A172 (cell line): ENCODE measurements at regions not wholly inside any gene's neighbourhood (a gene's known extent, or its start where the extent isn't known, plus 50 kb on each side); places are given as distances from the start of the nearest gene placed in this dataset.
A peak's percentile ranks its signal among the peaks of the same experiment; 100 is the strongest.

Experiments
- DNase-seq: peaks from one replicate; pipeline ENCODE4 v3.0.0-alpha.2; 2015; ENCODE audit warnings: low spot score

DNA sequence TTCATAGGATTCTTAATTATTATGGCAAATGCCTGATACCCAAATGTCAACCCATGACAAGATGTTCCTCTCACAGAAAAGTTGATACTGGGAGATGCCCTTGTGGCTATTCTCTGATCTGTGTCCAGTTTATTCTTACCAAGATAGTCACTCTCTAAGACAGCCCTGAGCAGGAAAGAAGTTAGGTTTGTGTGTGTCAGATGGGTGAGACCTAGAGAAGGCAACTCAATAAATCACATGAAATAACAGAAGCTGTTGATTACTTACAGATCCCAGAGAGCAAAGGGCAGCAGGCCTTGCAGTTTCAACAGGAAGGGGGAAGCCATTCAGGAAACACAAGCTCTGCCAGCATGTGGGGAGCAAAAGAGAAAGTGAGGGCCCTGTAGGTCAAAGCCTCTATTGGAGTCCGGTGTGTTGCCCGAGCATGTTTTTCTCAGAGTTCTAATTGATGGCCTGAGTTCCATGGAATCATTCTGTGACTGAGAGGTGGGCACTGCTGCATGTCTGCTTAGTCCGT is 1193.7 kb upstream of the CDH18 start:
- no peak for DNase-seq

- DNase-seq, result no peak
Measured at GRCh38 chr5:21173526-21173925, 1185.5 kb upstream of the CDH18 start.

GRCh38 chr5:21173036-21173435 is 1185.0 kb upstream of the CDH18 start:
- no peak for DNase-seq

- no peak for DNase-seq
Measured at GRCh38 chr5:21171038-21171437, 1183.0 kb upstream of the CDH18 start.

GRCh38 chr5:21168557-21168956 is 1180.6 kb upstream of the CDH18 start:
- DNase-seq, result no peak

GRCh38 chr5:21165344-21165743 is 1177.3 kb upstream of the CDH18 start:
- DNase-seq, result no peak

DNA sequence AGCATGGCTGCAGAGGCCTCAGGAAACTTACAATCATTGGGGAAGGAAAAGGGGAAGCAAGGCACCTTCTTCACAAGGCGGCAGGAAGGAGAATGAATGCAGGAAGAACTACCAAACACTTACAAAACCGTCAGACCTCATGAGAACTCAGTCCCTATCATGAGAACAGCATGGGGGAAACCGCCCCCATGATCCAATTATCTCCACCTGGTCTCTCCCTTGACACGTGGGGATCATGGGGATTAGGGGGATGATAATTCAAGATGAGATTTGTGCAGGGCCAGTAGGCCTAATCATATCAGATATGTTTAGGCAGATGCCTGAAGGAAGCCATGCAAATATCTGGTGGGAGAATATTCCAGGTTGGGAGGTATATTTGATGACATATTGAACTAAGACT is 1176.4 kb upstream of the CDH18 start:
- no peak for DNase-seq

DNA sequence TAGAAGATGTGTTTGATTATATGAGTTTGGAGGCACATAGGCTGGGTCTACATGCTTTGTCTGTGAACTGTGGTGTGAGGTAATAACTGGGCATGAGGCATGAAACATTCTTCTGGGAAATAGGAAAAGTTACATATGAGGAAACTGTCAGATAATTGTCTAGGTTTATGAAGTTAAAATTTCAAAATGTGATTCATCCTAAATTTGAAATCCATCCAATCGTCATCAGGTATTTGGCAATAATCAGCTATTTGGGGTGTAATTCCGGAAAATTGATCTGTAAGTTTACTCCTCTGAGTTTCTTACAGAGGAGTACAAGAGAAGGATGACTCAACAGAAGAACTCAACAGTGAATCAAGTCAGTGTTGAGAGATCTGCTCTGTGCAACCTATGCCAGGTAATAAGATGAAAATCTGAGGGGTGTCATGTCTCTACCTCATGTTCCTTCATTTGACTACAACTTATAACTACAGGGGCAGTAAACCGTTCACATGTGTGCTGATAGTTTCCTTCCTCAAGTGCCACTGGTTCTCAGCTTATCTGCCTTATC is 1171.6 kb upstream of the CDH18 start:
- DNase-seq, result no peak

GRCh38 chr5:21154526-21154925 is 1166.5 kb upstream of the CDH18 start:
- DNase-seq, result peak; percentile 55

GRCh38 chr5:21152611-21153010 is 1164.6 kb upstream of the CDH18 start:
- peak; percentile 96 for DNase-seq

- no peak for DNase-seq
Measured at GRCh38 chr5:21145376-21145775, 1157.4 kb upstream of the CDH18 start.

GRCh38 chr5:21143686-21144085 is 1155.7 kb upstream of the CDH18 start:
- DNase-seq, result no peak

GRCh38 chr5:21142791-21143190 is 1154.8 kb upstream of the CDH18 start:
- DNase-seq, result no peak

GRCh38 chr5:21140987-21141386 is 1153.0 kb upstream of the CDH18 start:
- no peak for DNase-seq

DNA sequence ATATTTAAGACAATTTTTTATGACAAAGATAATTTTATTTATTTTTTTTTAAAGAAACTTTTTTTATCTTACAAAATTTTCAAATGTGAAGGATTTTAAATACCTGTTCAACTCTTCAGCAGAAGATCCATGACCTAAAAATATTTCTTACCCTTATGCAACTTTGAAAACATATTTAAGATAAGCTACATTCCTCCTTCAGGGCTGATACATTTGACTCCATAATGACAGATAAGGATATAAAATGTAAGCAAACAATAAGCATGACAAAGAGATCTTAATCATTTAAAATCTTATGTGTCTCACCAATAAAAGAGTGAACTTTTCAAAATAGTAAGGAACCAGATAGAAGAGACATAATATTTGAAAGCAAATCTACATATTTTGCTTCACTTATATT is 1138.2 kb upstream of the CDH18 start:
- no peak for DNase-seq

DNA sequence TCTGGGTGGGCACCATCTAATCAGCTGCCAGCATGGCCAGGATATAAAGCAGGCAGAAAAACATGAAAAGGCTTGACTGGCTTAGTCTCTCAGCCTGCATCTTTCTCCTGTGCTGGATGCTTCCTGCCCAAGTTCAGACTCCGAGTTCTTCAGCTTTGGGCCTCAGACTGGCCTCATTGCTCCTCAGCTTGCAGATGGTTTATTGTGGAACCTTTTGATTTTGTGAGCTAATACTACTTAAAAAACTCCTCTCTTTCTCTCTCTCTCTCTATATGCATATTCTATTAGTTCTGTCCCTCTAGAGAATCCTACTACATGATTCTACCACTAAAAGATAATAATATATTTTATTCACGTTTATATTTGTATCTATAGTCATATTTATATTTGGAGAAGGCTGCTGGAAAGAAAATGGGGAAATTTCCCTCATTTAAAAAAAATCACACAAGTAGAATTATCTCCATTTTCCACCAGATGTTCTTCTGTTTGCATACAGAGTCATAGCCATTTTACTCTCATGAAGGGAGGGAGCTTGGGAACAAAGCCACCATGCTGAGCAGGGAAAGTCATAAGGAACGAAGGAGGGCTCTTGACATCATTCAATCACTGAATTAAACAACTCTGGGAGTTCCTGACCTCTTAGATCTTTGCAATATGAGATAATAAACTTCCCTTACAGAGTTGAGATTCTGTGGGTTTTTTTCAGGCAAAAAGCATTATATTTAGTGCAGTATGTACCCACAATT is 1137.4 kb upstream of the CDH18 start:
- DNase-seq, result no peak

- peak; percentile 22 for DNase-seq
Measured at GRCh38 chr5:21121213-21121612, 1133.2 kb upstream of the CDH18 start.

- no peak for DNase-seq
Measured at GRCh38 chr5:21097661-21098060, 1109.7 kb upstream of the CDH18 start.

- no peak for DNase-seq
Measured at GRCh38 chr5:21094619-21095018, 1106.6 kb upstream of the CDH18 start.

DNA sequence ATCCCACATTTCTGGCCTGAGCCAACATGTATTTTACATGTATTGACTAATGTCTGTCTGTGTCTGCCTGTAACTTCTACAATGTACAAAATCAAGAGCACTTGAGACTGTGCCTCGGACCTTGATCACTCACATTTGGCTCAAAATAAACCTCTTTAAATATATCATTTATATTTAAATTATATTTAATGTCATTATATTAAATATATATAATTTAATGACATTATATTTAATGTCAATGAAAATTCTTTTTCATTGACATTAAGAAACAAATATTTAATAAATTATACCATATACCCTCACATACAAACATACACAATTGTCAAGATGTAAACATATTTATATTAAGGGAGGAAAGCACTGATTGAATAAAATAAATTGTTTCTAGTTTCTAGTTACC is 1099.8 kb upstream of the CDH18 start:
- DNase-seq, result no peak

- no peak for DNase-seq
Measured at GRCh38 chr5:21085791-21086190, 1097.8 kb upstream of the CDH18 start.

GRCh38 chr5:21071986-21072385 is 1084.0 kb upstream of the CDH18 start:
- peak; percentile 22 for DNase-seq

GRCh38 chr5:21071421-21071820 is 1083.4 kb upstream of the CDH18 start:
- DNase-seq, result peak; percentile 23

DNA sequence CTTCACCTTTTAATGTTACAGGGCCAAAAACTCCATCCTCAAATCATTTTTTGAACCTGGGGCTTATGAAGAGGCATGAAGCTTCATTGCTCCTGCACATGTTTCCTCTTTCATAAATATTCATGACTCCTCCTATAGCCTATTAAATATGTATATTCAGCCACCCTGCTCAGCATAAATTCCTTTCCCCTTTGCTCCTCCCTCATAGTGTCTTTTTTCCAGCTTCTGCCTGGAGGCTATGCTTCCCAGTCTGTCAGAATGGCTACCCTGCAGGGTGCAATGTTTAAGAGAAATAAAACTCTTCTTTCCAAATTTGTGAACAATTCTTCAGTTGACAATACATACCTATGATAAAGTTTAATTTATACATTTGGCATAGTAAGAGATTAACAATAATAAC is 1082.9 kb upstream of the CDH18 start:
- DNase-seq, result peak; percentile 12
